ENCODE measurements at regions not wholly inside any gene's neighbourhood (a gene's known extent, or its start where the extent isn't known, plus 50 kb on each side); places are given as distances from the start of the nearest gene placed in this dataset. TPM values are rescaled to one million over a fixed set of nuclear protein-coding genes. Genes with fewer than 3 reads are reported as not detected.
"Not testable (repeated sequence)": the region's sequence is repeated elsewhere in the genome, so short reads cannot be mapped to it uniquely, and the experiment has no call there.

DNA sequence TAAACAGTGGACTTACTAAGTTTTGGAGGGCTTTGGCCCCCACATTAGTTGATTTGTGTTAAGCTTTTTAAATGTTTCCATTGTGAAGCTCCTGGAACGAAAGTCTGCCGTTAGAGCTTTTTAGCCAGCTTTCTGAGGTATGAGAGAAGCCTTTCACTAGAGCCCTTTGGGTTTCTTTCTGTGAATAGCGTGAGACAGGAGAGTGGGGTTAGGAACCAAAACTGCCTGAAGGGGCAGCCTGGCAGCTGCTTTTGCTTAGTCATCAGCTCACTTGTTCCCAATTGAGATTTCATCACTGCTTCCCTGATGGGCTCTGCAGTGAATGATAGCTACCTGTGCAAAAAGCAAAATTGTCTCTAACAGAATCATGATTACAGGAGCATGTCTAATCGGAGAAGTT is 913.6 kb downstream of the PCDH11X start:
- H3K9me3 ChIP-seq (ENCODE audit: low read depth, low read length); H3K4me2 ChIP-seq (ENCODE audit: insufficient read depth, low read length); H3K27ac ChIP-seq (ENCODE audit: low read depth, low read length); H3K27me3 ChIP-seq (ENCODE audit: insufficient read depth, low read length); H3K36me3 ChIP-seq (ENCODE audit: insufficient read depth, low read length); H3K4me3 ChIP-seq (ENCODE audit: insufficient read depth, low read length); H2AFZ ChIP-seq (ENCODE audit: low read length); H3K79me2 ChIP-seq (ENCODE audit: insufficient read depth, low read length); DNase-seq (ENCODE audit: insufficient read length, low spot score, missing footprints); H3K4me1 ChIP-seq (ENCODE audit: insufficient read depth, low read length); H4K20me1 ChIP-seq (ENCODE audit: insufficient read depth, low read length): not testable (repeated sequence)

DNA sequence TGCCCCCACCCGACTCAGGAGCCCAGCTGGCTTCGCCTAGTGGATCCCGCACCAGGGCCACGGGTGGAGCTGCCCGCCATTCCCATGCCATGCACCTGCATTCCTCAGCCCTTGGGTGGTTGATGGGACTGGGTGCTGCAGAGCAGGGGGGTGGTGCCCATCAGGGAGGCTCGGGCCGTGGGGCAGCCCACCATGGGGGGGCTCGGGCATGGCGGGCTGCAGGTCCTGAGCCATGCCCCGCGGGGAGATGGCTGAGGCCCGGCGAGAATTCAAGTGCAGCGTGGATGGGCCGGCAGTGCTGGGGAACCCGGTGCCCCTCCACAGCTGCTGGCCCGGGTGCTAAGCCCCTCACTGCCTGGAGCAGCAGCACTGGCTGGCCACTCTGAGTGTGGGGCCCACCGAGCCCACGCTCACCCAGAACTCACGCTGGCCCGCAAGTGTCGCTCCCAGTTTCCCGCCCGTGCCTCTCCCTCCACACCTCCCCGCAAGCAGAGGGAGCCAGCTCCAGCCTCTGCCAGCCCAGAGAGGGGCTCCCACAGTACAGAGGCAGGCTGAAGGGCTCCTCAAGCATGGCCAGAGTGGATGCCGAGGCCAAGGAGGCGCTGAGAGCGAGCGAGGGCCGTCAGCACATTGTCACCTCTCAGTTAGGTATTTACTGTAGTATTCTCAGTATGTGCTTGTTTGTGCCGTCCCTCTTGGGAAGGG is 920.4 kb downstream of the PCDH11X start:
- not testable (repeated sequence) for H4K20me1 ChIP-seq (ENCODE audit: insufficient read depth, low read length); H3K27me3 ChIP-seq (ENCODE audit: insufficient read depth, low read length); DNase-seq (ENCODE audit: insufficient read length, low spot score, missing footprints); H3K79me2 ChIP-seq (ENCODE audit: insufficient read depth, low read length); H3K4me2 ChIP-seq (ENCODE audit: insufficient read depth, low read length); H2AFZ ChIP-seq (ENCODE audit: low read length); H3K4me1 ChIP-seq (ENCODE audit: insufficient read depth, low read length); H3K4me3 ChIP-seq (ENCODE audit: insufficient read depth, low read length); H3K36me3 ChIP-seq (ENCODE audit: insufficient read depth, low read length); H3K27ac ChIP-seq (ENCODE audit: low read depth, low read length); H3K9me3 ChIP-seq (ENCODE audit: low read depth, low read length)

DNA sequence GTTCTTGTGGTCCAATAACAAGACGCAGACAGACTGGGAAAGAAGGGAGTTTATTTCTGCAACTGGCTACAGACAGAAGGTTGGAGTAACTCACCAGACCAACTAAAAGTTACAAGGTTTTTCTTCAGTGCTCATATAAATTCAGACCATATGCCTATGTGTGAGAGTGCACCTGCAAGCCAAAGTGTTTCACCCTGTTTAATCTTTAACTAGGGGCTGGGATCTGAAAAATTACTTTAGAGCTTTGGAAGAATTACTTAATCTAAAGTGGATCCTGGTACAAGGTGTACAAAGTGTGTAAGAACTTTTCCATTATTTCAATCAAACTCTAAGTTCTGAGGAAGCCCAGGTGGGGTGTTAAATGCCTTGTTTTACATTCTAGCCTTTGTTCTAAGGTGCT is 930.6 kb downstream of the PCDH11X start:
- not testable (repeated sequence) for H3K27me3 ChIP-seq (ENCODE audit: insufficient read depth, low read length); H3K79me2 ChIP-seq (ENCODE audit: insufficient read depth, low read length); H4K20me1 ChIP-seq (ENCODE audit: insufficient read depth, low read length); H3K4me1 ChIP-seq (ENCODE audit: insufficient read depth, low read length); H3K9me3 ChIP-seq (ENCODE audit: low read depth, low read length); DNase-seq (ENCODE audit: insufficient read length, low spot score, missing footprints); H3K4me2 ChIP-seq (ENCODE audit: insufficient read depth, low read length); H2AFZ ChIP-seq (ENCODE audit: low read length); H3K36me3 ChIP-seq (ENCODE audit: insufficient read depth, low read length); H3K27ac ChIP-seq (ENCODE audit: low read depth, low read length); H3K4me3 ChIP-seq (ENCODE audit: insufficient read depth, low read length)

Small RNA genes in the stretch of these regions (small RNA-seq; reads per million reads assigned to genes)
- gene SNX3P1X, result not detected
